HG03103 (cell line): ENCODE measurements at regions not wholly inside any gene's neighbourhood (a gene's known extent, or its start where the extent isn't known, plus 50 kb on each side); places are given as distances from the start of the nearest gene placed in this dataset.
"Not testable (repeated sequence)": the region's sequence is repeated elsewhere in the genome, so short reads cannot be mapped to it uniquely, and the experiment has no call there.

Experiments used
- ATAC-seq: cut with Tn5 transposase; IDR thresholded peaks from one replicate; pipeline ENCODE4 v1.9.1; 2021; ENCODE audit warnings: low read depth; ENCODE audit not compliant: unreplicated experiment

DNA sequence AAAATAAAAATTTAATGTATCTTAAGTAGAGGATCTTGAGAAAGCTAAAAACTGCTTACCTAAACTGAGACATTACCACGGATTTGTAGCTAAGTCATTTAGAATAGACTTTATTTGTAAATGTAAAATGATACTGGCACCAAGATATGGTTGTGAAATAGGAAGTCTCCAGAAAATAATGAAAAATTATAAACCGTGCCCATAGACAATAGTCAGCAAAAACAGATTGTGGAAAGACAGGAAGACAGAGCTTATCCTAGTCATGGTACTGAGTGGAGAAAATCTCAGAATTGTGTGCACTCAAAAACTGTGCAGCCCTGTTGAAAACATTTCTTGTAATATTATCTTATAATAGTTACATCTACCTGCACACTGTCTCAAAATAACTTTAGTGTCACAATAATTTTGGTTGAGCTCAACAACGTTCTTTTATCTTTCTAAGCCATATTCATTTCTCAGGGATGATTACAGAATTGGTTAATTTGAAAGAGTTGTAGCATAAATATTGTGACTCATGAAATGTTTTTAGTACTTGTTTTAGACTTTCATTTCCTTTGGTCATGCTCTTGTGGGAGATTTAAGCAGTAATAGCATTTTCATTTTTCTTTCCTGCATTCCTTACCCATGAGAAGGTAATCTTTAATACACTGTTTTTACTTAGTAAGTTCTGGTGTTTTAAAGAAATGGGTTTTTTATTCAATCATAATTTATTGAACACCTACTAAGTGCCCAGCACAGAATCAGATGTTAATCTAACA, 174.5 kb downstream of the SOX4 start:
- no peak for ATAC-seq

DNA sequence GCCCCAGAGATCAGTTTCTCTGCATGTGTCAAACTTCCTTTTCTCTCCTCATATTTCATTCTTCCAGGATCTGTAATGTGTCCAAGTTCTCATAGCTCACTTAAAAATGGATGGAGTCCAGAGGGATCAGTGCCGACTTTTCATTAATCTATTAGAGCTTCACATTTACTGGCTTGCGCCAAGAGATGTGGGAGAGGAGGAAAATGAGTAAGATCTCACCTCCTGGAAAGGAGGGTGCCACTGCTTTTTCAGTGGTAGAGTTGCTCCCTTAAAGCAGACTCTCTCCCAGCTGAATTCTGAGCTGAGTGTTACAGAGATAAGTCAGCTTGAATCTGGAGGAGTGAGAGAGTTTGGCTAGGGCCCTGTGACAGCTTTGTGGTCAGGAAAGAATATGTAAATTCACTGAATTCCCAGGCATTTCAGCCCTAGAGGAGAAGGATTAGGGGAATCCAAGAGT, 175.9 kb downstream of the SOX4 start:
- no peak for ATAC-seq

- ATAC-seq: no peak
These were observed 176.4 kb downstream of the SOX4 start for GRCh38 chr6:21769968-21770367.

GRCh38 chr6:21771626-21772320, 178.2 kb downstream of the SOX4 start:
- ATAC-seq: no peak

GRCh38 chr6:21772477-21772876, 178.9 kb downstream of the SOX4 start:
- ATAC-seq: no peak

DNA sequence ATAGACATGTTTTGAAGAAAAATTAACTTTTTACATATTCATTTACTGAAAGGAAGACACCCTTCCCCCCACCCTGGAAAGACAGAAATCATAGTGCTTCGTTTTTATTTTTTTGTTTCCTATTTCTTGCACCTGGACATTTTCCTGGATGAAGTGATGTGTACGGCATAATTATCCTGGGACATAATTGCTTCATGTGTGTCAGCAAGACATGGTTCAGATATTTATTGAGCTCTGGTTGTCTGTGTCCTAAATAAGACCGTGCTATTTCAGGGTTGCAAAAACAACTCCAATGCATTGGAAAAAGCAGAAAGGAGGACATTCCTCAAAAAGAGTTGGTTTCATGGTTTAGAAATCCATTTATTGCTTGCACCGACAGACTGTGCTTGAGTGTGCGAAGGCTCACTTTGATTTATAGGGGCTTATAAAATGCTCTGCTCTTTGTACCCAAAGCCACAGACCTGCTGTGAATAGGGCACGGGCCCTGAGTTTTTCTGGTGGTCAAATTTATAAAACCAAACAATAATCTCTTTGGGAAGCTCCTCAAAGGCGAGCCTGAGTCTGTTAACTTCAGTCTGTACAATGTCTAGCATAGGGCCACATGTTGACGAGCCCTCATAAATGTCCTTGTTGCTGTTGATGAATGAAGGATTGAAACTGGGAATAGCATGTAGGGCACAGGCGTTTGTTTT, 179.5 kb downstream of the SOX4 start:
- ATAC-seq: no peak

GRCh38 chr6:21773576-21773968, 180.0 kb downstream of the SOX4 start:
- ATAC-seq: no peak

DNA sequence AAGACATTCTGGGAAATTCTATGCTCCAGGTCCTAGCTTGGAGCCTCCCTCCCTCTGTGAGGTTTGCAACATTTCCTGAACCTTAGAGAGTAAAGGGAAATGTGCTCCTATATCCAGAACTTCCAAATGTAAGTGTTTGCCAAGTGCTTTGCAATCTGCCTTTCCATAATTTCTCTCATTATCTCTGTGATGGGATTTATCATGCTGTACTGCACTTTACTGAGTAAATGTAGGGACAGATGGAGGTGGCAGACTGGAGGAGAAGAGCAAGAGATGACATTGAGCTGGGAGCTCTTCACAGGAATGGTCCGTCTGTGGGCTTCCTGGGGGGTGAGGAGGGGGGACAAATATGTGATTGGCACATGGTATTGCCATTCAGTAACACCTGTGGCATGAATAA, 184.3 kb downstream of the SOX4 start:
- ATAC-seq: no peak

DNA sequence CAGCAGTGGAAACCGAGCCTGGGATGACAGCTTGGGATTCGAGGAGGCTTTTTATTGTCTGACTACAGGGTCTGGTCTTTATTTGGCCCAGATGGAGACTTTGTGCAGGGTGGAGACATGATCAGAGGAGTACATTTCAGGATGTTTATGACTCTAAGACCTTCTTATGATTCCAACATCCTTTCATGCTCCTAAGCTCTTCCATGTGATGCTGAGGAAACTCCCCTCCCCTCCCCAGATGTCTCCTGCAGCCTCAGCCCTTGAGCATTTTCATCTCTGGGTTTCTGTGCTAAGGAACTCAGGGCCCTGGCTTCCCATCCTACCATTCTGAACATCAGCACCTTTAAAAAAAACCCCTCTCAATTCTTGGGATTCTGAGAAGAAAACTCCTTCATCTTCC, 186.6 kb downstream of the SOX4 start:
- ATAC-seq: no peak

GRCh38 chr6:21780679-21781078, 187.1 kb downstream of the SOX4 start:
- no peak for ATAC-seq

- ATAC-seq: no peak
These were observed 187.6 kb downstream of the SOX4 start for GRCh38 chr6:21781128-21781527.

DNA sequence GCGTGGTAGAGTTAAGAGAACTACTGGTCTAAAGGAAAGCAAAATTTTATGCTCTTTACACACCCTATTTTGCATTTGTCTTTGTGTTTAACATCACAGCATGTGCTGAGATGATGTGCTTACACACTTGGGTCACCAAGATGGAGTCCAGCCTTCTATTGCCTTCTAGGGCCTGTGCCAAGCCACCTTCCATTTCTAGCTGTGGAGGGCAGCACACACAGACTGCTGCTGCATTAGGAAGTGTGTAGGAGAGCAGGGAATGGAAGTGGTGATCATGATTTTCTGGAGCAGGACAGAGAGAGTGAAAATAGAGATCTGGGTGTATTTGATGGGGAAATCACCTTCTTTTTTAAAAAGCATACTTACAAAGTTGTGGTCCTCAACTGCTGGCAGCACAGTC, 191.6 kb downstream of the SOX4 start:
- ATAC-seq: no peak

DNA sequence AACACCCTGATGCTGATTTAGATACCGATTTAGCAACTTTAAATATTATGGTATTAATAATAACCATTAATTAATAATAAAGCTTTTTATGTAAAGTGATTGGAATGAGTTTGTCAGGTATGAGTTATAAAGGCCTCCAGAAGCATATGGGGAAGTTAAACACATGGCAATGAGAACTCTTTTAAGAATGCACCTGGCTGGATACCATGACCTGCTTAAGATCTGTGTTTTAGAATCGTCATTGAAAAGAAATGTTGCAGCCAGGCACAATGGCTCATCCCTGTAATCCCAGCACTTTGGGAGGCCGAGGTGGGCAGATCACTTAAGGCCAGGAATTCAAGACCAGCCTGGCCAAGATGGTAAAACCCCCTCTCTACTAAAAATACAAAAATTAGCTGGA, 197.5 kb downstream of the SOX4 start:
- ATAC-seq: no peak

GRCh38 chr6:21791581-21791980, 198.0 kb downstream of the SOX4 start:
- no peak for ATAC-seq

GRCh38 chr6:21792177-21792576, 198.6 kb downstream of the SOX4 start:
- no peak for ATAC-seq

DNA sequence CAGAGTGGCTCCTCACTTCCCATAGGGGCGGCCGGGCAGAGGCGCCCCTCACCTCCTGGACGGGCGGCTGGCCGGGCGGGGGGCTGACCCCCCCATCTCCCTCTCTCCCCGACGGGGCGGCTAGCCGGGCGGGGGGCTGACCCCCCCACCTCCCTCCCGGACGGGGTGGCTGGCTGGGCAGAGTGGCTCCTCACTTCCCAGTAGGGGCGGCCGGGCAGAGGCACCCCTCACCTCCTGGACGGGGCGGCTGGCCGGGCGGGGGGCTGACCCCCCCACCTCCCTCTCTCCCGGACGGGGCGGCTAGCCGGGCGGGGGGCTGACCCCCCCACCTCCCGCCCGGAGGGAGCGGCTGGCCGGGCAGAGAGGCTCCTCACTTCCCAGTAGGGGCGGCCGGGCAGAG, 203.4 kb downstream of the SOX4 start:
- not testable (repeated sequence) for ATAC-seq

DNA sequence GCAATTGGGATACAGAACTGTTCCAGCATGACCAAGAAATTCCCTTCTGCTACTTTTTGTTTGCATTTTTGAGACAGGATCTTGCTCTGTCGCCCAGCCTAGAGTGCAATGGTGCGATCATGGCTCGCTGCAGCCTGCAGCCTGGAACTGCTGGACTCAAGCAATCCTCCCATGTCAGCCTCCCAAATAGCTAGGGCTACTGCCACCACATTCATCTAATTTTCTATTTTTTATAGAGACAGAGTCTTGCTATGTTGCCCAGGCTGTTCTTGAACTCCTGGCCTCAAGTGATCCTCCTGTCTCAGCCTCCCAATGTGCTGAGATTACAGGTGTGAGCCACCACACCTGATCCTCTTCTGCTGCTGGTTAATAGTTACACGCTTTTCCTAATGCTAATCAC, 204.9 kb downstream of the SOX4 start:
- no peak for ATAC-seq

- ATAC-seq: no peak
These were observed 206.8 kb downstream of the SOX4 start for GRCh38 chr6:21800330-21800729.

- no peak for ATAC-seq
These were observed 207.4 kb downstream of the SOX4 start for GRCh38 chr6:21800948-21801438.

DNA sequence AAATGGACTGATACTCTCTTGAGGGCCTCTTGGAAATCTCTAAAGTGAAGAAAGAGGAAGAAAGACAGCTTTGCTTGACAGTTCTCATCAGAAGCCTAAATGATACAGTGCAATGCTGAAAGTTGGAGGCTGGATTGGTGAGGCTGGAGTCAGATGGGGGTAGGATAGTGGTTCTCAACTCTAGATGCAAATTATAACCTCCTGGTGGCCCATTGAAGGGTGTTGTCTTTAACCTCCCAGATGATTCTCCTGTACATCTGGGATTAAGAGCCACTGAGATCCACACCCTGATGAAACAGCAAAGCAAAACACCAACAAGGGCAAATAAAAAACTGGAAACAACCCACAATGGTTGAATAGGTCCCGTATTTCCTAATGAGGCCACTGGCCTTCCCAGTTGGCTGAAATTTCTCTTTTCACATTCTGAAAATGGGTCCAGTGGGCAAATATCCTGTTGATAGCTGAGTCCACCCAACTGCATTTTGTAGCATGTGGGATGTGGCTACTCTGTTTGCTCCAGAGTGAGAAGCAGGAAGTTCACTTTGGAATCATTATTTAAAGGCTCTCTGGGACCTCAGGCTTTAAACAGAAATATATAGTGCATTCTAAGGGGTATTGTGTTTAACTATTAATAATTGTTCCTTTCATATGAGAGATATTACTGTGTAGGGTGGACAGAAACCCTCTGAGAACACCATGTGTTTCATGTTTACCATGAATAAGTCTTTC, 208.1 kb downstream of the SOX4 start:
- no peak for ATAC-seq
